ENCODE measurements at regions not wholly inside any gene's neighbourhood (a gene's known extent, or its start where the extent isn't known, plus 50 kb on each side); places are given as distances from the start of the nearest gene placed in this dataset.
"Not testable (repeated sequence)": the region's sequence is repeated elsewhere in the genome, so short reads cannot be mapped to it uniquely, and the experiment has no call there.

DNA sequence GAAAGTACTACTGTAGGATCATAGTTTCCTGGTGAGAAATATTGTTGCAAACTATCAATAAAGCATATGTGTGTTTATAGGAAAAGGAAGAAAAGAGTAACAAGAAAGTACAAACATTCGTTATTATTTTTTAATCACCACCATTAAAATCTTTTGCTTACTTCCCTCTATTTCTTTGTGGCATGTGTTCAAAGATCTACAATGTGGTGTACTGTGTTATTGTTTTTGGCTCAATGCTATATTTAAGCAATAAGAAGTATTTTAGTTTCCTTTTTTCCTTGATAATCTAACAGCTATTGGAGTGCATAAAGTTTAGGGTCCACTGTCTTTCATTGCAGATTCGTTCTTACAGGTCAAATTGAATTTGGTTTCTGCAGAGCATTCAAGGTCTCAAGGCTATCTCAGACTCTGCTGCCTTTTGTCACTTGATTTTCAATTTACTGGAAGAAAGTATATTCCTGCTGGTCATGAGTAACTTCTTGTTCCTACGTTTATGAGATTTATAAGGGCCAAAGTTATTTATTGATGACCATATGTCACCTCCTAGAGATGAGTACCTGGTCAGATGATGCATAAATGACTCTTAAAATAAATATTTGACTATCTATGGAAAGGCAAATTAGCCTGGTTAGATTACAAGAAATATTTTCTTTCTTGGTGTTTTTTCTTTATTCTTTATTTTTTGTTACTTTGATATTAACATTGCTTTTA lies 323.0 kb downstream of the TMEM167A start:
- no peak for DNase-seq (ENCODE audit: low read depth)

- DNase-seq (ENCODE audit: low read depth): no peak
These were observed 323.8 kb downstream of the TMEM167A start for GRCh38 chr5:82753374-82753773.

GRCh38 chr5:82749461-82749820 lies 327.8 kb downstream of the TMEM167A start:
- no peak for DNase-seq (ENCODE audit: low read depth)

DNA sequence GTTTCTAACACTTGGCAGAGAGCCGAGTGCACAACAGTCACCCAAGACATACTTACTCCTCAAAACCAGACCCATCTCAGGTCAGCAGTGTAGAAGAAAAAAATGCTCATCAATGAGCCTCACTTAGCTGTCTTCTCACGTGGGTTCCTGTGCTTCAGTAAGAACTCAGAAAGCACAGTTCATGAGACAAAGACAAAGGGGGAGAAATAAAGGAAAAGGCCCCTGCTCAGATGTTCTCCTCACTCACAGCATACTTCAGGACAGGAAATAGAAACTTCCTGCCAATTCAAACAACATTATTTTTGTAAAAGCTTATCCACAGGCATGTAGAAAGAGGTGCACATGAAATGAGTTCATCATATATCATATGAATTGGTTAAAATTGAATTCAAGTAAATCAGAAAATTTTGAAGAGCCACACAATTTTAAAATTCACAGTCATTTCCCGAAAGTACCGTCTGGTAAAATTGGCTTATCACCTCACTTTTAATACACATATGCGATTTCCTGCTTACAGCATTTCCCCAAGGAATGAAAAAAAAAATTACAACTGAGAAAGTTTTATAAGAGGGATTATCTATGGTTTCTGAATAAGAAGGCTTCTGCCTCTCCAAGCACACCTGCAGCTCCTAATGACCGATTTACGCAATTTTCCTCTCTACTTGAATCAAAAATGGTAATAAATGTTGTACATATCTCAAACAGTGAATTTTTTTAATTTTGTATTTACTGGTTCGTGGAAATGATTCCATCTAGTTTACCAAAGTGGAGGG lies 328.3 kb downstream of the TMEM167A start:
- DNase-seq (ENCODE audit: low read depth): no peak

GRCh38 chr5:82747986-82748385 lies 329.2 kb downstream of the TMEM167A start:
- no peak for DNase-seq (ENCODE audit: low read depth)

GRCh38 chr5:82745016-82745415 lies 332.2 kb downstream of the TMEM167A start:
- no peak for DNase-seq (ENCODE audit: low read depth)

GRCh38 chr5:82738681-82739269 lies 338.4 kb downstream of the TMEM167A start:
- DNase-seq (ENCODE audit: low read depth): no peak

GRCh38 chr5:82735160-82735789 lies 341.9 kb downstream of the TMEM167A start:
- DNase-seq (ENCODE audit: low read depth): peak; percentile 30

DNA sequence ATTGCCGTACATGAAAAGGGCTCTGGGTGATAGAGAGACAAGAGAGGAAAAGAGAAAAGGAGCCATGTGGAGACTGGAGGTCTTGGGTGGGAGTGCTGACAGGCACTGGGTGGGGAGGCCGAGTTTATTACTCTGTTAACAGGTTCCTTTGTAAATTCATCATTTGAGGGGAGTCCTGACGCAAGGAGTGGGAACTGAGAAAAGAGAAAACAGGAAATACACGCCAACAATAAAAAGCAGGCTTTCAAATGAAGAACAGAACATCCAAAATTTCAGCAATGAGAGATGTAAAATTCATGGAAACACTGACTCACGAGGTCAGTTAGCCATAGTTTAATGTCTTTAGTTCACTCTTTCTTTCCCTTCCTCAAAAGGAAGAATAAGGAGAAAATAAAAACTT lies 342.8 kb downstream of the TMEM167A start:
- no peak for DNase-seq (ENCODE audit: low read depth)

DNA sequence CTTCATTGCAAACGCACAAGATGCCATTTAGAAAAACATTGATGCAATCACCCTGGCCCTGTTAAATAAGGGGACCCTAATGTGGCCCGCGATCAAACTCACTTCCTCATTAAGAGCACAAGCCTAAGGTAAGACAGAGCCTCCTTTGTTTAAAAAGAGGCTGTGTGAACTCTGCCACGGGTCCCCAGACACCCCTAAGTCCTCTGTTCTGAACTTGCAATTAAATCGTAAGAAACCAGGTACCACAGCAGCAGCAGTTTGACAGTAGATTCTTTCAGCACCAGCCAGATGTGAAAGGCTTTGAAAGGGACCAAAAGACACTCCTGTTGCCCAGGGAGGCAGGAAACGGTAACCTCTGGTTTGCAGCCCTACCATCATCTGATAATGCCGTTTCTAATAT lies 346.3 kb downstream of the TMEM167A start:
- no peak for DNase-seq (ENCODE audit: low read depth)

GRCh38 chr5:82728926-82729702 lies 348.1 kb downstream of the TMEM167A start:
- no peak for DNase-seq (ENCODE audit: low read depth)

- DNase-seq (ENCODE audit: low read depth): no peak
These were observed 354.0 kb downstream of the TMEM167A start for GRCh38 chr5:82723168-82723567.

DNA sequence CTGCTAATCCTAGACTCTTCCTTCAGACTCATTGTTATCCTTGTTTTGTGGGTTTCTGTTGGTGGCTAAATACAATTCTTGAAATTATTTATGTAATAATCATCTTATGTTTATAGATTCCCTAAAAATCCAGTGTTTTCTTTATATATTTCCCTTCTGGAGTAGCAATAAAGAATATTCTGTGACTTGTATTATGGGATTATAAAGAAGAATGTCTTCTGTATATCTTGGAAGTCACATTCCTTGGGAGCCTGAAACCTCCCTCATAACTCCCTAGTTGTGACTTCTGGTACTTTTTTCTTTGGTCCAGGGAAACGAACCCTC lies 356.1 kb downstream of the TMEM167A start:
- DNase-seq (ENCODE audit: low read depth): no peak

DNA sequence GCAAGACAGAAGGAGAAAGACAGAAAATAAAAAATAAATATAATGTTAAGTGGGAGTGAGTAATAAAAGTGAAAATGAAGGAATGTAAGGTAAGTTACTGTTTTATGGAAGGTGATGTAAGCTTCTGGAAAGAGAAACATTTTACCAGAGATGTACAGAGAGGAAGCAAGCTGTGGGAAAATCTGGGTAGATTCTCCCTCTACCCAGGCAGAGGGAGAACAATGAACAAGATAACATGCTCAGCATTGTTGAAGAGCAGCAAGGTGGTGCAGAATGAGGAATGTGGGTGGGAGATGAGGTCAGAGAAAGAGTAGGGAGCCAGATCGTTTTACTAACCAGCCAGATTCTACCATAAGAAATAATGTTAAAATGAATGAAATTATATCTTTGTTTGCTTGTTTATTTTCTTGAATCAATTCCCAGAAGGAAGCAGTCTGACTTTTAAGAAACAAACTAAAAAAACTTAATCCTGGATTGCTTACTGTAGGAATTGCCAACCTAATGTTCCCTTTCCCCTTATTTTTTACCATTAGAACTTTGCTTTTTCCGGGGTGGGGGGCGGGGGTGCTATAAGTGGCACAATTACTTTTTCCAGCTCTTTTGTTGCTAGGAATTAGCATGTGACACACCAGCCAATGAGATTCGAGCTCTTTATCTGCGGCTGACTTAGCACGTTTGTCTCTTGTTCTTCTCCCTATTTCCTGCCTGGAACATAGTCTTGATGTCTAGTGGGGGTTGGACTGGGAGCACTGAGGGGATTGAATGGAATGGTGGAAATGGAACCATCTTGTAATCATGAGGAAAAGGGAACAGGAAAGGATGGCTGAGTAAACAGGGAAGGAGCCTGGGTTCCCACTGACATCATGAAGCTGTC lies 356.7 kb downstream of the TMEM167A start:
- no peak for DNase-seq (ENCODE audit: low read depth)

GRCh38 chr5:82719368-82719767 lies 357.8 kb downstream of the TMEM167A start:
- DNase-seq (ENCODE audit: low read depth): no peak

DNA sequence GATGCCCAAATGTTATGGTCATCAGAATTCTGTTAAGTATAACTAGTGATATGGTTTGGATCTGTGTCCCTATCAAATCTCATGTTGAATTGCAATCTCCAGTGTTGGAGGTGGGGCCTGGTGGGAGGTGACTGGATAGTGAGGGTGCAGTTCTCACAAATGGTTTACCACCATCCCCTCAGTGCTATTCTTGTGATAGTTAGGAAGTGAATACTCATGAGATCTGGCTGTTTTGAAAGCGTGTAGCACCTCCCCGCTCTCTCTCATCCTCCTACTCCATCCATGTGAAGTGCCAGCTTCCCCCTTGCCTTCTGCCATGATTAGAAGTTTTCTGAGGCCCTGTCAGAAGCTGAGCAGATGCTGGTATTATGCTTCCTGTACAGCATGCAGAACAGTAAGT lies 359.5 kb downstream of the TMEM167A start:
- DNase-seq (ENCODE audit: low read depth): no peak

DNA sequence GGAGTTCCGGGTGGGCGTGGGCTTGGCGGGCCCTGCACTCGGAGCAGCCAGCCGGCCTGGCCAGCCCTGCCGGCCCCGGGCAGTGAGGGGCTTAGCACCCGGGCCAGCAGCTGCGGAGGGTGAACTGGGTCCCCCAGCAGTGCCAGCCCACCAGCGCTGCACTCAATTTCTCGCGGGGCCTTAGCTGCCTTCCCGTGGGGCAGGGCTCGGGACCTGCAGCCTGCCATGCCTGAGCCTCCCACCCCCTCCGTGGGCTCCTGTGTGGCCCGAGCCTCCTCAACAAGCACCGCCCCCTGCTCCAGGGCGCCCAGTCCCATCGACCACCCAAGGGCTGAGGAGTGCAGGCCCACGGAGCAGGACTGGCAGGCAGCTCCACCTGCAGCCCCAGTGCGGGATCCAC lies 362.5 kb downstream of the TMEM167A start:
- not testable (repeated sequence) for DNase-seq (ENCODE audit: low read depth)

GRCh38 chr5:82713811-82714210 lies 363.4 kb downstream of the TMEM167A start:
- DNase-seq (ENCODE audit: low read depth): no peak

- DNase-seq (ENCODE audit: low read depth): no peak
These were observed 369.5 kb downstream of the TMEM167A start for GRCh38 chr5:82707741-82708140.

- DNase-seq (ENCODE audit: low read depth): no peak
These were observed 372.8 kb downstream of the TMEM167A start for GRCh38 chr5:82704381-82704780.

DNA sequence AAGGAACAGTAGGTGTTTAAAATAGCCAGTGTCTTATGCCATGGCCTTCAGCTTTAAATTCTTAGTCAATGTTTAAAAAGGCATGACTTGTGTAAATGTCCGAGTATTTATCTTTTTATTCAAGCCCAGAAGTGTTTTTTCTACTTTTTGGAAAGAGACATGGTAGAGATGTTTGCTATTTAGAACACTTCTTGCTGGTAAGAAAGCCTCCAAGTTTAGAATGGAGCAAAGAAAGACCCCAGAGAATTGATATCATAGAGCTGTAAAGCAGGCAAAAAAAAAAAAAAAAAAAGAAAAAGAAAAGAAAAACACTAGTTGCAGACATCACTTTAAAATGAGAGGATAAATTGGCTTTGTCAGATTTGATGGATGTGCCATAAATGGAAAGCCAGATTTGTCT lies 375.1 kb downstream of the TMEM167A start:
- DNase-seq (ENCODE audit: low read depth): no peak
